HCT116 (cell line): ENCODE measurements at regions not wholly inside any gene's neighbourhood (a gene's known extent, or its start where the extent isn't known, plus 50 kb on each side); places are given as distances from the start of the nearest gene placed in this dataset.

Experiments used
- ATAC-seq: fragments of 200-7000 bp; cut with Tn5 transposase; 2 replicates; pipeline ENCODE4 v1.9.1; 2020; ENCODE audit warnings: mild to moderate bottlenecking, moderate library complexity
- BruUV-seq: library from RNA; stranded (reverse); fragments of 400-500 nt; replicated peaks from 2 replicates; lab custom pipeline; 2021; lab: Mats Ljungman, UMichigan
- CTCF ChIA-PET: fragments of 300-600 bp; sonication (Branson Sonifier 250); formaldehyde crosslinking; loops from one replicate; lab custom pipeline; 2021; ENCODE audit warnings: antibody characterized with exemption; lab: Charles Lee
- POLR2A ChIA-PET: fragments of 300-600, 350-600 bp; sonication (Branson Sonifier 250); formaldehyde crosslinking; loops from one replicate; lab custom pipeline; 2021; ENCODE audit warnings: antibody characterized with exemption; lab: Charles Lee
- RAD21 ChIA-PET, 2 experiments: fragments of 300-600 bp; sonication (Branson Sonifier 250); formaldehyde crosslinking; loops; one replicate each; lab custom pipeline; 2023; ENCODE audit warnings: low total read pairs in 2 of 2; ENCODE audit not compliant: uncharacterized antibody in 2 of 2, unreplicated experiment in 2 of 2, low non-redundant PET in 1 of 2; lab: Charles Lee
- DNase-seq: peaks from one replicate; pipeline ENCODE4 v3.0.0-alpha.2; 2010; ENCODE audit warnings: low read depth, low spot score
- H2AFZ ChIP-seq: fragments of 200-600 bp; shearing (Covaris generic), sonication (generic); 2 replicates; pipeline ENCODE4 v1.6.1; 2017; ENCODE audit warnings: low read depth, mixed run types, mixed read lengths, antibody characterized with exemption, low read length; ENCODE audit not compliant: poor library complexity, severe bottlenecking
- H3K27ac ChIP-seq: 2 replicates; pipeline ENCODE4 v1.5.1; 2012; ENCODE audit warnings: low read depth, low read length
- H3K27me3 ChIP-seq: fragments of 200-600 bp; sonication (generic); 2 replicates; pipeline ENCODE4 v1.6.1; 2016; ENCODE audit warnings: mixed run types, low read length, mixed read lengths; ENCODE audit not compliant: insufficient read depth
- H3K36me3 ChIP-seq, 2 experiments: fragments of 200-500 bp in 1 of 2; fragments of 200-600 bp in 1 of 2; sonication (Bioruptor generic) in 1 of 2; sonication (generic) in 1 of 2; 2 replicates each; pipeline versions ENCODE4 v1.5.1 to v1.6.1; 2014 to 2016; ENCODE audit warnings: low read length in 2 of 2, inconsistent platforms in 1 of 2, mixed read lengths in 1 of 2, mixed run types in 1 of 2; ENCODE audit not compliant: insufficient read depth in 2 of 2, control insufficient read depth in 1 of 2
- H3K4me1 ChIP-seq, 2 experiments: fragments of 200-600 bp in 1 of 2; sonication (generic) in 1 of 2; 2 replicates each; pipeline versions ENCODE4 v1.5.1 to v1.6.1; 2012 to 2017; ENCODE audit warnings: low read length in 2 of 2, inconsistent platforms in 1 of 2, mild to moderate bottlenecking in 1 of 2, mixed read lengths in 1 of 2, mixed run types in 1 of 2, moderate library complexity in 1 of 2; ENCODE audit not compliant: insufficient read depth in 2 of 2, control insufficient read depth in 1 of 2
- H3K4me2 ChIP-seq: fragments of 200-600 bp; sonication (generic); 2 replicates; pipeline ENCODE4 v1.6.1; 2017; ENCODE audit warnings: mixed run types, low read length, mixed read lengths
- H3K4me3 ChIP-seq, 2 experiments: fragments of 200-600 bp in 1 of 2; sonication (generic) in 1 of 2; replicated peaks in 1 of 2; 2 replicates each; pipeline ENCODE4 v1.5.1; 2011 to 2016; ENCODE audit warnings: low read length in 2 of 2, control low read depth in 1 of 2, low read depth in 1 of 2, mild to moderate bottlenecking in 1 of 2, mixed read lengths in 1 of 2, mixed run types in 1 of 2
- H3K79me2 ChIP-seq: fragments of 200-600 bp; sonication (generic); 2 replicates; pipeline ENCODE4 v1.6.1; 2017; ENCODE audit warnings: mild to moderate bottlenecking, mixed run types, low read length, moderate library complexity, mixed read lengths; ENCODE audit not compliant: insufficient read depth
- H3K9ac ChIP-seq: fragments of 200-600 bp; sonication (generic); 2 replicates; pipeline ENCODE4 v1.6.1; 2016; ENCODE audit warnings: low read length, mixed read lengths
- H3K9me2 ChIP-seq: fragments of 200-600 bp; sonication (generic), shearing (Covaris generic); 2 replicates; pipeline ENCODE4 v1.6.1; 2017; ENCODE audit warnings: mixed run types, mild to moderate bottlenecking, moderate library complexity; ENCODE audit not compliant: insufficient read depth
- H3K9me3 ChIP-seq, 2 experiments: fragments of 200-500 bp in 1 of 2; fragments of 200-600 bp in 1 of 2; sonication (Bioruptor generic) in 1 of 2; sonication (generic) in 1 of 2; 2 replicates each; pipeline ENCODE4 v1.6.1; 2014 to 2017; ENCODE audit warnings: low read length in 2 of 2, mixed read lengths in 2 of 2, inconsistent platforms in 1 of 2, low read depth in 1 of 2, mild to moderate bottlenecking in 1 of 2, mixed run types in 1 of 2, moderate library complexity in 1 of 2; ENCODE audit not compliant: control insufficient read depth in 1 of 2, insufficient read depth in 1 of 2
- H4K20me1 ChIP-seq: fragments of 200-600 bp; sonication (generic), shearing (Covaris generic); 2 replicates; pipeline ENCODE4 v1.6.1; 2017; ENCODE audit warnings: mixed run types, mild to moderate bottlenecking, moderate library complexity; ENCODE audit not compliant: insufficient read depth
- CBX3 ChIP-seq: IDR thresholded peaks from 2 replicates; pipeline ENCODE4 v1.6.1; 2012; ENCODE audit warnings: low read depth
- EGR1 ChIP-seq: IDR thresholded peaks from 2 replicates; pipeline ENCODE4 v1.6.1; 2012; ENCODE audit warnings: low read depth
- EZH2phosphoT487 ChIP-seq: fragments of 200-600 bp; IDR thresholded peaks from 2 replicates; pipeline ENCODE4 v1.6.1; 2018; ENCODE audit warnings: antibody characterized with exemption, borderline replicate concordance
- FOSL1 ChIP-seq: IDR thresholded peaks from 2 replicates; pipeline ENCODE4 v1.6.1; 2012; ENCODE audit warnings: low read depth
- JUND ChIP-seq: IDR thresholded peaks from 2 replicates; pipeline ENCODE4 v1.6.1; 2012
- POLR2AphosphoS5 ChIP-seq: IDR thresholded peaks from 2 replicates; pipeline ENCODE4 v1.6.1; 2011; ENCODE audit warnings: mild to moderate bottlenecking, low read depth, low read length, moderate library complexity
- RAD21 ChIP-seq: IDR thresholded peaks from 2 replicates; pipeline ENCODE4 v1.6.1; 2012; ENCODE audit warnings: low read depth, mild to moderate bottlenecking
- SIN3A ChIP-seq: IDR thresholded peaks from 2 replicates; pipeline ENCODE4 v1.6.1; 2012; ENCODE audit warnings: low read depth
- SP1 ChIP-seq: IDR thresholded peaks from 2 replicates; pipeline ENCODE4 v1.6.1; 2012; ENCODE audit warnings: low read depth
- SRF ChIP-seq: IDR thresholded peaks from 2 replicates; pipeline ENCODE4 v1.6.1; 2012; ENCODE audit warnings: low read depth
- TCF7L2 ChIP-seq: IDR thresholded peaks from 2 replicates; pipeline ENCODE4 v1.7.0; 2011; ENCODE audit warnings: borderline replicate concordance, inconsistent platforms; ENCODE audit not compliant: insufficient read depth, insufficient read length; ENCODE audit errors: extremely low read depth
- ZNF274 ChIP-seq: fragments of 200-500 bp; sonication (Bioruptor generic); IDR thresholded peaks from 2 replicates; pipeline ENCODE4 v1.6.1; 2014; ENCODE audit warnings: mild to moderate bottlenecking, low read depth, low read length, inconsistent platforms
- intact Hi-C: fragments of 100-400 bp; cut with micrococcal nuclease; formaldehyde crosslinking; loops from 2 replicates; pipeline ENCODE4 v1.10.0; 2022
- TF ChIP-seq, protein P1 (sequence below): IDR thresholded peaks from 2 replicates; pipeline ENCODE4 v1.6.1; 2012
- TF ChIP-seq, protein P2 (sequence below): IDR thresholded peaks from 2 replicates; pipeline ENCODE4 v1.6.1; 2012

DNA sequence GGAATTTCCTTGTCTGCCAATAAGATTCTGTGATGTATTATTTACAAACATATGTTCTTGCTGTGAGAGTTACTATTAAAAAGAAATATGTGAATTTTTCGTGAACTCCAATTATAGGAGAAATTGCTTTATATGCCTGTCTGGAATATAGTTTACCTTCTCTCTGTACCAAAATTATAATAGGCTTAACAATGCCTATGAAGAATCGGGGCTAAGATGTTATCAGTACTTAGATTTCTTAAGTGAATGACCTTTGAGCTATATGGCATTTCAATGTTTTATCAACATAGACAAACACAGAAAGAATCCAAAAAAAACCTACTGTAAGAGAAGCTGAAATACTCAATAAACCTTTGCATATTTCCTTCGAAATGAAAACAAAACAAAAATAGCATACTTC is 323.1 kb upstream of the ADAMTS5 start:
- intact Hi-C loops = no loop called here
- DNase-seq = no peak
- TF ChIP-seq TCF7L2 = no peak
- TF ChIP-seq JUND = no peak
- TF ChIP-seq RAD21 = no peak
- TF ChIP-seq FOSL1 = no peak
- TF ChIP-seq ZNF274 = no peak
- TF ChIP-seq SRF = no peak
- TF ChIP-seq, protein P1, sequence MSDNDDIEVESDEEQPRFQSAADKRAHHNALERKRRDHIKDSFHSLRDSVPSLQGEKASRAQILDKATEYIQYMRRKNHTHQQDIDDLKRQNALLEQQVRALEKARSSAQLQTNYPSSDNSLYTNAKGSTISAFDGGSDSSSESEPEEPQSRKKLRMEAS = no peak
- TF ChIP-seq, protein P2, sequence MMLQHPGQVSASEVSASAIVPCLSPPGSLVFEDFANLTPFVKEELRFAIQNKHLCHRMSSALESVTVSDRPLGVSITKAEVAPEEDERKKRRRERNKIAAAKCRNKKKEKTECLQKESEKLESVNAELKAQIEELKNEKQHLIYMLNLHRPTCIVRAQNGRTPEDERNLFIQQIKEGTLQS = no peak
- no peak for TF ChIP-seq CBX3
- TF ChIP-seq SP1 = no peak
- no peak for TF ChIP-seq SIN3A
- no peak for TF ChIP-seq EGR1
- TF ChIP-seq EZH2phosphoT487 = no peak
- no peak for TF ChIP-seq POLR2AphosphoS5
- BruUV-seq = no TSS peak
- H3K9me2 ChIP-seq = no peaks in the 10 kb centered on the region
- H3K9ac ChIP-seq = no peak overlapping the region
- H4K20me1 ChIP-seq = no peaks in the 10 kb centered on the region
- ChIA-PET RAD21 (no interaction called here), POLR2A (no interaction called here), CTCF (no interaction called here)
- no peaks in the 10 kb centered on the region for H3K4me1 ChIP-seq
- no peaks in the 10 kb centered on the region for H3K27me3 ChIP-seq
- H3K79me2 ChIP-seq = no peaks in the 10 kb centered on the region
- no peak overlapping the region for H3K4me3 ChIP-seq
- ATAC-seq = no peak
- no peaks in the 10 kb centered on the region for H3K36me3 ChIP-seq
- peaks cover 21 to 22% of the 10 kb centered on the region in 2 experiments; a peak in 2 of 4 replicates for H3K9me3 ChIP-seq
- no peak overlapping the region for H3K4me2 ChIP-seq
- H3K27ac ChIP-seq = no peak overlapping the region
- H2AFZ ChIP-seq = no peak overlapping the region
